ENCODE measurements at regions not wholly inside any gene's neighbourhood (a gene's known extent, or its start where the extent isn't known, plus 50 kb on each side); places are given as distances from the start of the nearest gene placed in this dataset.
"Not testable (repeated sequence)": the region's sequence is repeated elsewhere in the genome, so short reads cannot be mapped to it uniquely, and the experiment has no call there.

DNA sequence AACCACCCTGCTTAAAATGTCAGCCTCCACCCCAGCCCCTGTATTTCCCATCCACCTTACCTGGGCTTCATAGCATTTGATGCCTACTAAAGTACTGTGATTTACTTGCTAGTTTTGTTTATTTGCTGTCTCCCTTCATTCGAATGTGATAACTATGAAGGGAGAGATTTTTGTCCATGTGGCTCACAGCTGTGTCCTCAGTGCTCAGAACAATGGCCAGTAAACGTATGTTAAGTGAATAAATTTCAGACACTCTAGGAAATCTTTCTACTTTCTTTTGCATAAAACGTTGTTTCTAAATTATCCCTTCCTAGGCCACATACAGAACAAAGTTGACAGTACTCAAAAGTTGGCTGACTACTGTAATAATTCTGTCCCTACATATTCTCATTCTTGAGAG lies 114.7 kb upstream of the OTUD4 start:
- DNase-seq = no peak

GRCh38 chr4:145293658-145294057 lies 113.3 kb upstream of the OTUD4 start:
- no peak for DNase-seq

- no peak for DNase-seq
Observed at GRCh38 chr4:145290955-145291354, 110.6 kb upstream of the OTUD4 start.

- no peak for DNase-seq
Observed at GRCh38 chr4:145289403-145290076, 109.2 kb upstream of the OTUD4 start.

GRCh38 chr4:145287351-145287750 lies 107.0 kb upstream of the OTUD4 start:
- no peak for DNase-seq

DNA sequence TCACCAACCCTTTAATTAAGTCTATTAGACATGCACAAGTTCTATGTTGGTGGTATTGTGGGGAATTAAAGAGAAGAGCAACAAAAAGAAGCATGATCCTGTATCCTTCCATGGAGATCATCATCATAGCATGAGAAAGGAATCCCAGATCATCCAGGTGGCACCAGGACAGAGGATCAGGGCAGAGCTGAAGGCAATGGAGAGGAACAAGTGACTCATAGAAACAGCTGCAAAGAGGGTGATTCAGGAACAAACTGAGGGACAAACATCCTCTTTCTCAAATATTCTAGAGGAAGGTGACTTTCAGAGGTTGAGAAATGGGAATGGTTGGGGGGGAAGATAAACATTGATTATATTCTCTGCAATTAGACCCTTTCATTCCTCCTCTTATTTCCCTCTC lies 105.5 kb upstream of the OTUD4 start:
- no peak for DNase-seq

DNA sequence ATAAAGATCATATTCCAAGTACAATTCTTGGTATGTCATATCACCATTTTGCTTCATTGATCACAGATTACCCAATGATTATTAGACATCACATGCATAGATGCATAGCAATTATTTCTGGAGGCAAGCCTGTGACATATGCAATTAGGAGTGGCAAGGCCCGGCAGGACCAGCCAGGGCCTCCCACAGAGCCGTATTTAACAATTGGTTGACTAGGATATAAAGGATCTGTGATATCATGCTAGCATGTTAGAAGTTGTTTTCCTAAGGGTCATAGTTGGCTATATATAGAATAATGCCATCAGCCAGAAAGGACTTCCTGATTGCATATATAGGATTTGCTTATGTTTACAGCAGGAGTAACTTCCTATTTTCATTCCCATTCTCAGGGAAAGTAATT lies 103.5 kb upstream of the OTUD4 start:
- DNase-seq = no peak

- no peak for DNase-seq
Observed at GRCh38 chr4:145281951-145282350, 101.6 kb upstream of the OTUD4 start.

GRCh38 chr4:145281224-145281623 lies 100.8 kb upstream of the OTUD4 start:
- no peak for DNase-seq

DNA sequence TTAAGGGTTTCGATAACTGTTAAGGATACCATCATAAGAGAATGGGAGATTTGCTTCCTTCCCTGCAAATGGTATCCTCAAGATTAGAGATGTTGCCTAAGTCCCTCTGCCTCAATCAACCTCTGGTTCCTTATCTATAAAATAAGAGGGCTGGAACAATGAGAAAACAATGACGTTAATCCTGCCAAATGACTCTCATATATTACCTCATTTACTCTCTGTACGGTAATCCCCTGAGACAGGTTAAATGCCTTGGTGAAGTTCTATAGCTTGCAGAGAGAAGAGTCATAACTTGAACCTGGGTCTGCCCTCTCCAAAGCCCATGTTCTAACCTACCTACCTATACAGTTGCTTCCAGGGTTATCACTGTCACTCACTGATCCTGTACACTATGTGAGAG lies 100.2 kb upstream of the OTUD4 start:
- DNase-seq = no peak

DNA sequence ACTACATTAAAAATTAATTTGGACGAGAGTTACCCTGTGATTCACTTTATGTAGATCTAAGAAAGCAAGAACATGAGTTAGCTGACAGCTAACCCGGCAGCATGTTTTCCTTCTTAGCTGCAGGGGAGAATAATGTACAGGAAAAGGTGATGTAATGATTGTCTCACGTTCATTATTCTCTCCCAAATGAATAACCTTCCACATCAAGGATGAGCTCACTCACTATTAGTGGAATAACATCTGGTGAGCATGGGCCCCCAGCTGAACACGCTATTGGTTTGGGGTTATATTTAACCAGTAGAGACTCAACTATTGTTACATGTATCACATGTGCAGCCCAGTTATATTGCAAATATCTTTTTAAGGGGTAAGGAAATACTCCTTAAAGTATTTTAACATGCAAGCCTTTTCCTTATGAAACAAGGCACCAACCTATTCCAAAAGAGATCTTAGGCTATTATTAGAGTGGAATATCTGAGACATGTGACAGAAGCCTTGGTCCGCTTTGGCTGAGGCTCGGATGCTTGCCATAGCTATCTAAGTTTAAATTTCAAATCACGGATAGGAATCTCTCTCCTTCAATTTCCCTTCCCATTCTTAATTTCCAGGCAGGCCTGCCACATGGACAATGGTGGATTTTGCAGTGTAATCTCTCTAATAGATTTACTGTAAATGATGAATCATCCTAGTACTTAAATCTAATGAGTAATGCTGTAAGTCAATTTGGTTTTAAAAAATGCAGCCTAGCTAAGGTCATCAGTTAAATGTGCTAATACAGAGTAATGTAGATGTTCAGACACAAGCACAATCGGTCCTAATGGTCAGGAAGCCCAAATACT lies 99.0 kb upstream of the OTUD4 start:
- DNase-seq = no peak

- DNase-seq = no peak
Observed at GRCh38 chr4:145278341-145279121, 98.1 kb upstream of the OTUD4 start.

GRCh38 chr4:145277011-145277410 lies 96.6 kb upstream of the OTUD4 start:
- no peak for DNase-seq

DNA sequence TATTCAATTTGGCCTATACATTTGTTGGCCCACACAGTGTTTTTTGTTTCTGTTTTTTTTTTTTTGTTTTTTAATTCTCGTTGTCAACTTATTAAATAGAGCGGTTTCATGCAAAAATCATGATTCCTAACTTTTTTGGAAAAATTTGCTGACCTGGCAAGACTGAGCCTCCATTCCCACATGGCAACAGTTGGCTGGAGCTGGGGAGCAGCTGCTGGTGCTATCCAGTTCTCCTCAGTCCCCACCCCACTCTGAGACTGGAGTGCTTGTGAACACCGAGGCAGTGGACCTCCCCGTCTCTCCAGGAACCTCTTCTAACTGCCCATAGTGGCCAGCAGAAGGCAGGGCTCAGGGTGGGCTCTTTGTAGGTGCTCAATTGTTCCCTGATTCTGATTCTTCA lies 95.7 kb upstream of the OTUD4 start:
- DNase-seq = no peak

DNA sequence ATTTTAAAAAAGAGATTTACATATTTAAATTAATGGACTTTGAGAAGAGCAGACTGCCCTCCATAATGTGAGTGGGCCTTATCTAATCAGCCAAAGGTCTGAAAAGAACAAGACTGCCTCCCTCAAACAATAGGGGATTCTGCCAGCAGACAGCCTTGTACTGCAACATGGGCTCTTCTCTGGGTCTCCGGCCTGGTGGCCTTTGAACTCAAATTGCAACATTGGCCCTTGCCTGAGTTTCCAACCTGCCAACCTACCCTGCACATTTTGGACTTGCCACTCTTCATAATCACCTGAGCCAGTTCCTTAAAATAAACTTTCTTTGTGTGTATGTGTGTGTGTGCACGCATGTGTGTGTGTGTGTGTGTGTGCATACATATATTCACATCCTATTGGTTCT lies 90.8 kb upstream of the OTUD4 start:
- no peak for DNase-seq

- no peak for DNase-seq
Observed at GRCh38 chr4:145266881-145267280, 86.5 kb upstream of the OTUD4 start.

GRCh38 chr4:145260091-145260490 lies 79.7 kb upstream of the OTUD4 start:
- no peak for DNase-seq

GRCh38 chr4:145255311-145255710 lies 74.9 kb upstream of the OTUD4 start:
- not testable (repeated sequence) for DNase-seq

- DNase-seq = no peak
Observed at GRCh38 chr4:145252190-145252589, 71.8 kb upstream of the OTUD4 start.

GRCh38 chr4:145251391-145251790 lies 71.0 kb upstream of the OTUD4 start:
- no peak for DNase-seq

DNA sequence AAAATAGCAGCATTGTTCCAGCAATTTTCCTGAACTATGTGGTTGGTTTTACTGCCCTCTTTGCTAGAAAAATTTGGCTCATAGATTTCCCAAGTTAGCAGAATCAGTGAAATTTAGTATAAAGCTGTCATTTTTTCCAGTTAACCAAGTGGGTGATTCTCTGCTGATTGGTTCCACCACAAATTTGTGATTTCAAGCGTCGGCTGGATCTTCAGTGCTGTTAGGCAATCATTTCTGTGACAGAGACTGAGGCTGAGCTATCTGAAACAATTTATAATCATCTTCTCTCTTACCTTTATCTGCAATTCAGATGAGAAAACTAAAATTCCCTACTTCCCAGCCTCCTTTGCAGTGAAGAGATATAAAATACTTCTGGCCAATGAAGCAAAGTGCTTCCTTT lies 68.6 kb upstream of the OTUD4 start:
- no peak for DNase-seq

DNA sequence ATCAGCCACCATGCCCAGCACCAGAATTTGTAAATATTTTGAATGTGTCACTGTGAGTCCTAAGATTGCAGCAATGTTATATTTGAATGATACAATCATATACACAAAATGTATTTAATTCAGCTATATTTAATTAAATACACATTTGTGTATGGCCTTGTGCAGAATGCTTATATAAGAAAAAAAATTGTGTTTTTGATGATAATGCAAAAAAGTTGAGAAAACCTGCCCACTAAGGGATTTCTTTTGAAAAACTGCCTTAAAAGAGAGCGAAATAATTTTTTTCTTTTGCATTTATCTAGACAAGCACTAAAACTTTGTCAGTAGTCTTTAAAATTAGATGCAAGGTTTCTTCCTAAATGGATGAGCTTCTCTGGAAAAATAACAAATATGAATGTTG lies 68.1 kb upstream of the OTUD4 start:
- DNase-seq = no peak

DNA sequence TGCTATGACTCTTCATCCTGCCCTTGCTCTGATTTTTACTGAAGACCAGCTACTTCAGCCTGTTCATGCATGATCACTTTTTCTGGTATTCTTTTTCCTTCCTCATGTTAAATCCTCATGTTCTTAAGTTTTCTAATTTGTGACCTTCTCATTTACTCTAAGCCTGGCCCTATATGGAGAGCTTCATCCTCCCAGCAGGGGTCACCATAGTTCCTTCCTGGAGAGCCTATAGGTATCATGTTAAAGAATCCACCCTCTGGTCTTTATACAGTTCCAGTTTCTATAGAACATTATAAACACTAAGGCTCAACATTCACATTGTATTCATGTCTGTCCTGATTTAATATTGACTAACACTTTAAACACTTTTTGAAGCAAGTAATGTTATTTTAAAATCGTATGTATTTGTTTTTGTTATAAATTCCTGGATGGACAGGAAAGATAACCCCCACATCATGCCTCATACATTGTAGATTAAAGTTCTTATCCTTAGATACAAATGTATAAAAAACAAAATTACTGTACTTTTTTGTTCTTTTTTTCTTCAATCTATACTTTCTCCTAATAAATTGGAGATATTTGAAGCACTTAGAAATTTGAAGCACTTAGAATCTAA lies 53.8 kb upstream of the OTUD4 start:
- peak; percentile 41 to 54 for DNase-seq
